Esophagus muscularis mucosa (tissue), 4 donors: ENCODE measurements at regions not wholly inside any gene's neighbourhood (a gene's known extent, or its start where the extent isn't known, plus 50 kb on each side); places are given as distances from the start of the nearest gene placed in this dataset.

Source experiments
- DNase-seq: peaks from one replicate; pipeline ENCODE4 v3.0.0-alpha.2; 2017; ENCODE audit errors: extremely low spot score
- H3K27ac ChIP-seq, 4 donors: fragments of 200-600 bp; sonication (generic); replicated peaks in 1 of 4; 1 replicate in 3 of 4; 2 replicates in 1 of 4; pipeline ENCODE4 v1.5.1; 2016 to 2019; ENCODE audit warnings: mild to moderate bottlenecking in 1 of 4
- H3K27me3 ChIP-seq, 4 donors: fragments of 200-600 bp; sonication (generic); one replicate each; pipeline versions ENCODE4 v1.5.1 to v1.6.0; 2016 to 2019
- H3K36me3 ChIP-seq, 4 donors: fragments of 200-600 bp; sonication (generic); one replicate each; pipeline ENCODE4 v1.5.1; 2016 to 2019
- H3K4me1 ChIP-seq, 4 donors: fragments of 200-600 bp; sonication (generic); one replicate each; pipeline ENCODE4 v1.5.1; 2016 to 2019
- H3K4me3 ChIP-seq, 4 donors: fragments of 200-600 bp; sonication (generic); 1 replicate in 2 of 4; 2 replicates in 2 of 4; pipeline ENCODE4 v1.5.1; 2016 to 2019; ENCODE audit warnings: mild to moderate bottlenecking in 4 of 4, moderate library complexity in 1 of 4
- H3K9me3 ChIP-seq, 4 donors: fragments of 200-600 bp; sonication (generic); 1 replicate in 3 of 4; 2 replicates in 1 of 4; pipeline ENCODE4 v1.5.1; 2016 to 2019
- CTCF ChIP-seq, 3 experiments: fragments of 200-600 bp in 2 of 3; fragments of 450-650 bp in 1 of 3; sonication (generic) in 2 of 3; IDR thresholded peaks; one replicate each; pipeline ENCODE4 v1.5.1; 2017 to 2019; ENCODE audit warnings: antibody characterized with exemption in 3 of 3, mild to moderate bottlenecking in 2 of 3, moderate library complexity in 1 of 3
- EP300 ChIP-seq: sonication (generic); formaldehyde crosslinking; IDR thresholded peaks from one replicate; pipeline ENCODE4 v1.6.1; 2017; ENCODE audit warnings: antibody characterized with exemption
- POLR2A ChIP-seq: fragments of 450-650 bp; IDR thresholded peaks from one replicate; pipeline ENCODE4 v1.6.1; 2017; ENCODE audit warnings: antibody characterized with exemption, moderate library complexity, mild to moderate bottlenecking, low read depth
- POLR2AphosphoS5 ChIP-seq, 2 donors: sonication (generic); formaldehyde crosslinking; IDR thresholded peaks; one replicate each; pipeline ENCODE4 v1.6.1; 2017; ENCODE audit warnings: antibody characterized with exemption in 2 of 2
- WGBS: methylation state at CpG from one replicate; pipeline ENCODE4 v1.1.5; 2018; 5-methylcytosine and 5-hydroxymethylcytosine counted together
- intact Hi-C: fragments of 100-400 bp; cut with DNase I; formaldehyde crosslinking; loops from one replicate; pipeline ENCODE4 v1.15.1; 2023

GRCh38 chr4:125039550-125039949 lies 275.2 kb upstream of the FAT4 start:
- H3K27ac ChIP-seq, result no peak overlapping the region
- no peaks in the 10 kb centered on the region for H3K27me3 ChIP-seq
- TF ChIP-seq EP300, result no peak
- TF ChIP-seq POLR2A, result no peak
- TF ChIP-seq POLR2AphosphoS5 (IDR thresholded peaks at IDR 0.05), result no peak
- no peak for TF ChIP-seq CTCF (IDR thresholded peaks at IDR 0.05)
- no peaks in the 10 kb centered on the region for H3K4me1 ChIP-seq
- WGBS, result 70% methylated on average over 5 of the region's 5 CpGs
- intact Hi-C loops, result no loop called here
- no peak overlapping the region for H3K4me3 ChIP-seq
- H3K36me3 ChIP-seq, result no peaks in the 10 kb centered on the region
- H3K9me3 ChIP-seq, result no peaks in the 10 kb centered on the region
- no peak for DNase-seq

- no peak for TF ChIP-seq CTCF (IDR thresholded peaks at IDR 0.05)
- no peak for TF ChIP-seq POLR2AphosphoS5 (IDR thresholded peaks at IDR 0.05)
- TF ChIP-seq EP300, result no peak
- no peak for TF ChIP-seq POLR2A
- Histone ChIP-seq H3K4me1 (no peaks in the 10 kb centered on the region), H3K27ac (no peak overlapping the region), H3K36me3 (no peaks in the 10 kb centered on the region), H3K27me3 (no peaks in the 10 kb centered on the region), H3K4me3 (no peak overlapping the region), H3K9me3 (no peaks in the 10 kb centered on the region)
- DNase-seq, result no peak
- intact Hi-C loops, result no loop called here
- 90% methylated on average over 6 of the region's 6 CpGs for WGBS
Observed at GRCh38 chr4:125022855-125023501, 291.8 kb upstream of the FAT4 start.

GRCh38 chr4:125021189-125021588 lies 293.6 kb upstream of the FAT4 start:
- intact Hi-C loops, result no loop called here
- H3K36me3 ChIP-seq, result no peaks in the 10 kb centered on the region
- no peak overlapping the region for H3K27ac ChIP-seq
- H3K9me3 ChIP-seq, result no peaks in the 10 kb centered on the region
- 91% methylated on average over 1 of the region's 1 CpG for WGBS
- no peaks in the 10 kb centered on the region for H3K27me3 ChIP-seq
- no peak for DNase-seq
- no peak overlapping the region for H3K4me3 ChIP-seq
- no peak for TF ChIP-seq POLR2AphosphoS5 (IDR thresholded peaks at IDR 0.05)
- no peak for TF ChIP-seq POLR2A
- TF ChIP-seq CTCF (IDR thresholded peaks at IDR 0.05), result no peak
- no peak for TF ChIP-seq EP300
- no peaks in the 10 kb centered on the region for H3K4me1 ChIP-seq

GRCh38 chr4:125020089-125021034 lies 294.4 kb upstream of the FAT4 start:
- no peaks in the 10 kb centered on the region for H3K27me3 ChIP-seq
- intact Hi-C loops, result no loop called here
- no peak overlapping the region for H3K4me3 ChIP-seq
- WGBS, result 57% methylated on average over 2 of the region's 2 CpGs
- H3K9me3 ChIP-seq, result no peaks in the 10 kb centered on the region
- H3K4me1 ChIP-seq, result no peaks in the 10 kb centered on the region
- no peak for TF ChIP-seq POLR2A
- no peak for TF ChIP-seq CTCF (IDR thresholded peaks at IDR 0.05)
- no peak for TF ChIP-seq EP300
- no peak for TF ChIP-seq POLR2AphosphoS5 (IDR thresholded peaks at IDR 0.05)
- H3K36me3 ChIP-seq, result no peaks in the 10 kb centered on the region
- no peak overlapping the region for H3K27ac ChIP-seq
- no peak for DNase-seq
